NCI-H187 treated with DMSO at 0.1 percent for 48 hours (cell line): ENCODE measurements at regions not wholly inside any gene's neighbourhood (a gene's known extent, or its start where the extent isn't known, plus 50 kb on each side); places are given as distances from the start of the nearest gene placed in this dataset.

Source experiments
- DNase-seq: peaks from one replicate; lab custom pipeline; 2025; lab: John Stamatoyannopoulos, UW

DNA sequence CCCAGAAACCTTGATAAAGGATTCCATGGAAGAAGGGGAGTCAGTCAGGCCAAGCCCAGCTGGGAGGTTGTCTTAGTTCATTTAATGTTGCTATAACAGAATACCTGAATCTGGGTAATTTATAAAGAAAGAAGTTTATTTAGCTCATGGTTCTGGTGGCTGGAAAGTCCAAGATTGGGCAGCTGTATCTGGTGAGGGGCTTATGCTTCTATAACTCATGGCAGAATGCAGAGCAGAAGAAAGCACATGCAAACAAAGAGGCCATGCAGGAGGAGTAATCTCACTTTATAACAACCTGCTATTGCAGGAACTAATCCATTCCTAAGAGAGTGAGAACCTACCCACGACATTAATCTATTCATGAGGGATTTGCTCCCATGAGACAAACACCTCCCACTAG is 54.2 kb upstream of the ANKRD1 start:
- DNase-seq: no peak

DNA sequence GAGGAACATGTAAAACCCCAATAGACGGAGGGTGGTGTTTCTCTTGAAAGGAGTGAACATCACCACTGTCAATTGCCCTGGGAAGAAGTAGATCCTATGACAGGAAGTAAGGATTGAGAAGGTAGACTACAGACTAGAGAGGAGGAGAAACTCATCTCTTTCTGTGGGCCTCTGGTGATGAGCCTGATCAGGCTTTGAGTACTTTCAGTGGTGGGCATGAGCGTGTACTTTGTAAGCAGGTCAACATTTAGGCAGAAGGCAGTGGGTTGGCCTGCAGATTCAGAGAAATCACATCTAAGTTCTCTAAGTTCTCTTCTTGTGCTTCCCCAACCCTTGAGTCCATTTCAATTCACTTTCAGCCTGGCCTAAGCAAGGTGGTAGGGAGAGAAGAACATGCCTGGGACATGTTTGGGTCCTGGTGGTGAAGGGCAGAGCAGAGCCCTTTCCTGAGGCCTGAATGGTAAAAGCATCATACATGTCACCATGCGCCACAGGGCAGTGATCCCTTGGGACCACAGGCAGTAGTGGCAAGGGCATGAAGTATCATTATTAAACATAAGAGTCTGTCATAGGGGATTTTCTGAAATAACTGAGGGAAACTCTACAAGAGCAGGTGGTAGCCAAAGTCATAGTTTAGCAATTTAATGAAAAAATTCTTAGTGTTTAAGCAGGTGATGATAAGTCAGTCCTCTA is 56.4 kb upstream of the ANKRD1 start:
- DNase-seq: no peak

GRCh38 chr10:90977855-90978486 is 57.1 kb upstream of the ANKRD1 start:
- no peak for DNase-seq

DNA sequence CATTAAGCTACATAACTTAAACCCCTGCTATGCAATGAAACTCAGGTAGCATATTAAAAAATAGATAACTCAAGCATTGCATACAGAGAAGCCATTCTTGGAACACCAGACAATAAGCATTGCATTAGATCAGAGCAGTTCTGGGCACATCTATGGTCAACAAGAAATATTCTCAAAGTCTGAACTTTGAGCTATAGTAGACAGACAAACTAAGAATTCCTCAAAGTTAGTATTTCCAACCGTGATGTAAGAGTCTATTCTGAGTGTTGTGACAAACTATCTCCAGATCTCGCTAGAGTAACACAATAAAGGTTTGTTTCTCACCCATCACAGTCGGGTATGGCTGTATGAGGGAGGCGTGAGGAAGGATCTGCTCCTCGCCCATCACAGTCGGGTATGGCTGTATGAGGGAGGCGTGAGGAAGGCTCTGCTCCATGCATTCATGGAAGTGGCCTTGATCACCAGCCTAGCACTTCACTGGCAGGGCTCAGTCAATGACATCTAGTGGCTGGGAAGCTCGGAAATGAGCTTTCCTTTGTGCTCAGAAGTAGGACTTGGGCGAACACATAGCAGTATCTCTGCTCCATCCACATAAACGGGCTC is 61.6 kb upstream of the ANKRD1 start:
- no peak for DNase-seq

- peak; percentile 5 for DNase-seq
Measured at GRCh38 chr10:90983914-90984549, 63.1 kb upstream of the ANKRD1 start.

DNA sequence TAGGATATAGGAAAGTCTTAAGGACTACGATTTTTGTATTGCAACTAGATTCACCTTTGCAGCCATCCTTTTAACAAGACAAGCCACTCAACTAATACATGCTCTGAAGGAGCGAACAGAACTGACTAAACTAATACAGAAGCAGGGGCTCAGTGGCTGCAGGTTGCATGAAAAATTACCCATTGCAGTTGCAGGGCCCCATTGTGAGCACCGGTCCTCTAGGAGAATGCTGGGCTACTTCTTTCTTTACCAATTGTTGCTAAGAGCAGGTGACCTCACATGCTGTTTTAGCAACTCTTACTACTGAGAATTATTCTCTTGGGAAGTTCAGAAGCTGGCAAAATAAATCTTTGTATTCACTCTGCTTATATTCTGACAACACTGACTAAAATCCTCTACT is 64.0 kb upstream of the ANKRD1 start:
- DNase-seq: no peak

DNA sequence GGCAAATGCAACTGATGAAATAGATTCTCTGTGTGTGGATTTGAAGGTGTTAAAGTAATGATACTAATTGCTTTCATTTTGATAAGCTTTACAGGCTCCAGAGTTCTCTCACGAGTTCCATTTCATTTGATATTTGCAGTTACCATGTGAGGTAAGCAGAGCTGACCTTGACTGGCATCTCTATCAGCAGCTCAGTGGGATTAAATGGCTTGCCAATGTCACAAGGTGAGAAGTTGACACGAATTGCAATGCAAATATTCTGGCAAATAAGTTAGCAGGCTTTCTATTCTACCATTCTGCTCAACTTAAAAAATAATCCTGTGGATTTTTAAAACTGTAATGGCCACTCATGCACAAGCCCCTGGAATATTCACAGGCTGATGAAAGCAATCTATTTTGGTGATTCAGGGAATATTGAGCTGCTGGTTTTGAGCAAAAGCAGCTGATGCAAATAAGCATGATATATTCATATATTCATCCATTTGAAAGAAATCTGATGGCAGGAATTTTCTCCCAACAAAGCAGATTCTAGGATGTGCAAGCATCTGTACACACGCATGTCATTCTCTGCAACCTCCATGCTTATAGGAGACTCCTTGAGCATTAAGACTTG is 64.5 kb upstream of the ANKRD1 start:
- DNase-seq: no peak

- no peak for DNase-seq
Measured at GRCh38 chr10:90986136-90986760, 65.4 kb upstream of the ANKRD1 start.

DNA sequence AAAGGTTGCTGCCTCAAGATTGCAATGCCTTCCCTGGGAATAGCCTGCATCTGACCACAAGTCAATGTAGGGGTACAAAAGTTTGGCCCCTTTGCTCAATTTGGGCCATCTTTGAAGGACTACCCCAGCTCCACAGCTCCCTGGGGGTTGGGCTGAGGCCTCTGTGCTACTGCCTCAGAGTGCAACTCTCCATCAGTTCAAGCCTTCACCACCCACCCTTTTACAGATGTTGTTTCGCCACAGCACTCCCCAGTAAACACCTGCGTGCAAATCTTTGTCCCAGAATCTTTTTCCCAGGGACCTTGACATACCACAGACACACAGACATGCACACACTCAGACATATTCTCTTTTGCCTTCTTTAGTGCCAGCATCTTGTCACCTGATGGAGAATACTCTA is 66.0 kb upstream of the ANKRD1 start:
- DNase-seq: no peak

- no peak for DNase-seq
Measured at GRCh38 chr10:90987383-90987782, 66.5 kb upstream of the ANKRD1 start.

GRCh38 chr10:90988024-90988423 is 67.1 kb upstream of the ANKRD1 start:
- DNase-seq: no peak

GRCh38 chr10:90988802-90989201 is 67.9 kb upstream of the ANKRD1 start:
- no peak for DNase-seq

DNA sequence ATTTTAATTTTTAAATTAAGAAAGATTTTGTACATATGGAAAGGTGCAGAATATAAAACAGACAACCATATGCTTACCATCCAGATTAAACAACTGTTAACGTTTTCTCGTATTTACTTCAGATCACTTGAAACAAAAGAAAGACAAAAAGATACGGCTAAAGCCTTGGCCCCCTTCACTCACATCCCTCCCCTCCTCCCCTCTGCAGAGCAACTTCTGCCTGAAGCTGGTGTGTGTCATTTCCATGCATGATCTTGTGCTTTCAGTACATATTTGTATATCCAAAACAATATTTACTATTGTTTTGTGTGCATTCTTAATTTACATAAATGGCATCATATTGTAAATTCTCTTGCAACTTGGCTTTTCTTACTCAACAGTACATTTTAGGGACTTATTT is 68.5 kb upstream of the ANKRD1 start:
- DNase-seq: no peak

DNA sequence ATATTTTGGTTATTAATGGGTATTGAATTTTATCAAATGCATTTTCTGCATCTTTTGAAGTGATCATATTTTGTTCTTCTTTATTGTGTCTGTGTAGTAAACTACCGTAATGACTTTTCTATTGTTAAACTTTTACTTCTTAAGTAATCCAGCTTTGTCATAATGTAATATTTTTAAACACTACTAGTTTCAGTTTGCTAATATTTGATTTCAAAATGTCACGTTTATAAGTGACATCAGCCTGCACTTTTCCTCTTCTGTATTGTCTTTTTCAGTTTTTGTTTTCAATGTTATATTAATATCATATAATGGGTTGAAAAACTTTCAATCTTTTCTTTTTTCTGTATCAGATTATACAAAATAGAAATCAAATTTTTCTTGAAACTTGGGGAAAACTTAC is 71.6 kb upstream of the ANKRD1 start:
- DNase-seq: no peak

GRCh38 chr10:90993340-90993739 is 72.5 kb upstream of the ANKRD1 start:
- no peak for DNase-seq

DNA sequence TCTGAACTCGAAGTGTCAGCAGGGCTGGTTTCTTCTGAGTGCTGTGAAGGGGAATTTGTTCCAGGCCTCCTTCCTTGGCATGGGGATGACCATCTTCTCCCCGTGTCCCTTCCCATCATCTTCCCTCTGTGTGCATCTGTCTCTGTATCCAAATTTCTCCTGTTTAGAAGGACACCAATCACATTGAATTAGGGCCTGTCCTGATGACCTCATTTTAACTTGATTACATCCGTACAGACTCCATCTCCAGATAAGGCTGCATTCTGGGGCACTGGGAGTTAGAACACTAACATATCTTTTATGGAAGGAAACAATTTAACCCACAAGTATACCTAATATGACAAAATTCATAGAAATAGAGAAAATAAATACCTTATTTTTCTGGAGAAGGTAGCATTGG is 76.8 kb upstream of the ANKRD1 start:
- no peak for DNase-seq

DNA sequence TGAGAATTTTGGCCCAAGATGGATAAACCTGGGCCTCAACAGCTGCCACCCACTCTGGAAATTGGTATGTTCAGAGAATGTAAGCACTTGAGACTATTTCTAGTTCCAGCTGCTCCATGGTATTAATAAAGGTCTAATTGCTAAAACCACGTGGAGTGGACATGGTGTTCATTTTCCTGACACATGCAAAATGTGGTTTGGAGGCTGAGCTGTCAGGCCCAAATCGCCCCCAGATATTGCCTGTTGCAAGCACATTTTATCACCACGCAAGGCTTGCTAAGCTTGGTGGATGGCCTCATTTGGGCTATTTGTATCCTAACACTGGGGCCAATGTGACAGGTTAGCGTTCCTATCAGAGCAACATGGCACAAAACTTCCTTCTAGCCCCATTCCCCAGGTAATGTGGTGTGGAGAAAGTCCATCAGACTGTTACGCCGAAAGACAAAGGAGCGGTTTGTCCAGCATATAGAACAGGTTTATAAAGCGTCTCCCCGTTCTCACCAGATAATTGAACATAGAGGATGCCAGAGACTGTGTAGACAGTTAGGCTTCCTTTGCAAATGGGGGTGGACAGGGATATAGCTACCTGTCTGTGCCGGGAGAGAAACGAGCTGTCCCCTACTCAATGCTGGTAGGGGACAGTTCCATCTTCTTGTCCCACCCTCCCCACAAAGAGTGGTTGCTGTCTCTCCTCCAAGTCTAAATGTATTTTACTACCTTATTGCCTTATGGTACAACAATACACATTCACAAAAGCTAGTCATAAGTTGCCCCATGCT is 78.0 kb upstream of the ANKRD1 start:
- no peak for DNase-seq

DNA sequence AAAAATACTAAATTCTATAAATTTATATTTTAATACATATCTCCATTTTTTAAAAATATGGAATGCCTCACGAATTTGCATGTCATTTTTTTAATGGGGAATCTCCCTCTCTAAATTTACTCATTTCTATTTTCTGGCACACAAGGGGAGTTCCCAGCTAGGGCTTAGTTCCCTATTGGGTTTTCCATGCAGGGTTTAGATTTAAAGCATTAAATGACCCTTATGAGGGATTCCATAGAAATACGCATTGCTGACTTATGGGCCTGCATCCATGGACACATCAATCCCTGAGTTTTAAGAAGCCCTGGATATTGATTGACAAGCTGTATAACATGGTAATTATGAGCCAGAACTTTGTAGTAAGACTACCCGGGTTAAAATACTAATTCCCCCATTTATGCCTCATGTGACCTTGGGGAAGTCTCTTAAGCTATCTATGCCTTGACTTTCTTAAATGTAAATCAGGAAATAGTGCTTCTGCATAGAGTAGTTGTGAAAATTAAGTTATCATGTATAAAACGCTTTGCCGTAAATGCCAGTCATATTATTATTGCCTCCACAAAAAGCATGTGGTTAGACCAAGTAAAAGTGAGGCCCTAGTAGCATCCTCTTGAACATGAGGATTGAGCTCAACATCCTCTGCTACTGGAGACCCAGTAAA is 78.8 kb upstream of the ANKRD1 start:
- no peak for DNase-seq

DNA sequence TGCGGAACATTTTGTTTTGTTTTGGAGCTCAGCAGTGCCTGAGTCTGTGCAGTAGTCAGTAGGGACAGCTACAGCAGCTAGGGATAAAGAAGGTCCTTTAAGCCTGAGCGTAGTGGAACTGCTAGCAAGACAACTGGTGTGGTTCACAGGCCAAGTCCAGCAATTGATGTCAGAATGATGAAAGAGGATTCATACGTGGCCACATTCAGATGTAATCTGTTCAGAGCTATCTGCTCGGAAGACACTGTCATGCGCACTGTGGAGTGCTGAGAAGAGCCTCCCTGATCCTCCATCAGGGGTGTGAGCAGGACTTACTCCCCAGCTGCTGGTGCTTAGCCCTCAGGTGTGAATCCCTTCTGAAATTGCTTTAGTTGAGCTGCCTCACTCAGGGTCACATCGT is 79.6 kb upstream of the ANKRD1 start:
- no peak for DNase-seq

- no peak for DNase-seq
Measured at GRCh38 chr10:91000985-91001384, 80.1 kb upstream of the ANKRD1 start.

DNA sequence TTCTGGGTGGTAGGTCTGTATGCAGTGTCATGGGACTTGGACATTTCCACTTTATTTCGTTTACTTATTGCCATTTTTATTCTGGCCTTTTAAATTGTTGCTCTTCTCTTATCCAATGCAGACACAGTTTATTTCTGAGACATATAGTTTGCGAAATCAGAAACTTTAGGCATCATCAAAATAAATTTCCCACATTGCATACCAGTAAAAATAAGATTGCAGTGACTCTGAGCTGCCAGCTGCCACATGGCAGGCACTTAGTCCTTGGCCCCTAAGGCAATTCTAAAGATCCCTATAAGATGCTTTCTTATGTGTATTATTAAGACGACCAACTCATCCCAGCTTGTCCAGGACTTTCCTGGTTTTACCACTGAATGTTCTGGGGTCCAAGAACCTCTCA is 81.8 kb upstream of the ANKRD1 start:
- no peak for DNase-seq
